Limb (tissue), 2 donors: ENCODE measurements at regions not wholly inside any gene's neighbourhood (a gene's known extent, or its start where the extent isn't known, plus 50 kb on each side); places are given as distances from the start of the nearest gene placed in this dataset.

ENCODE experiments used
- DNase-seq, 2 donors: peaks; one replicate each; pipeline ENCODE4 v3.0.0-alpha.2; 2016; ENCODE audit errors: extremely low spot score in 2 of 2

DNA sequence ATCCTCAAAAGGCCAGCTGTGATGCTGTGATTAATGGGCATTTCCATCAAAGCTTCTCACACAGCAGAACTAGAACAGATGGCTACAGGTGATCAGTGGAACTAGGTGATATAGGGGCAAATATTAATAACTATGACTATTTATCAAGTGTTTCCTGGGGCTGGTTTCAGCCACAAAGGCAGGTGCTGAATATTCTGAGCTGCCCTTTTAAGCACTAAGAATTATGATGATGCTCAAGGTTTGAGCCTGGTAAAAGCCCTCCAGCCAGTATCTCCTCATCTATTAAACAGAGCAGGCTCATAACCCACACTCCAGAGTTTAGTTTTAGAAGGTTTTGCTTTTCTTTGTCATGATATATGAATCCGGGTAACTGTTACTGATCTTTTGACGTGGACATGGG, 129.5 kb upstream of the ACP3 start:
- DNase-seq = no peak

DNA sequence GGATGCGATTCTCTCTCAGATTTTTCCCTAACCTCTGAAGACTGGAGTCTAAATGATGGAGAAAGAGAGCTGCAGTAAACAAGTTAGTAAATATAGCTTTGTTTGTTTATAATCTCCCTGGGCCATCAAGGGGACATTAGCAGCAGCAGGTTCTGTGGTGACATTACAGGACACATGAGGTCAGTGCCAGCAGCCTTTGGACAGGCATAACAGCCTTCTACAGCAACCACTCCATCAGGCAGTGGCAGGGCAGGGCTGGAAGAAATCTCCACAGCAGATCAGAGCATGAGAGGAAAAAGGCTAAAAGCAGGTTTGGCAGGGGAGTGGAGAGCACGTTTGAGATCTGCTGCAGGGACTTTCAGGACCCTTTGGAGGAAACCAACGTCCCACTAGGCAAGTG, 127.6 kb upstream of the ACP3 start:
- DNase-seq = no peak

DNA sequence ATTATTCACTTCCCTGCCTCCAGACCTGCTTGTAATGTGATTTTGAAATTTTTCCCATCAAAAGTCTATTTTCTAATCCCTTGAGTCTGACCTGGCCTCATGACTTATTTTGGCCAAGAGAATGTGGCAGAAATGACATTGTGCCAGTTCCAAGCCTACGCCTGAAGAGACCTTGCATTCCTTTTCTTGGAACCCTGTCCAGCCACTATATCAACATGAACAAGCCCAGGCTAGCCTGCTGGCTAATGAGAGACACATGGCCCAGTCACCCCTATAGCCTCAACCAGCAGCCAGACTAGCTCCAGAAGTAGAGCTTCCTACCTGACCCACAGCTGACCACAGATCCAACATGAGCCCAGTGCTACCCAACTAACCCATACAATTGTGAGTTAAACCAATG, 121.1 kb upstream of the ACP3 start:
- DNase-seq = no peak

DNA sequence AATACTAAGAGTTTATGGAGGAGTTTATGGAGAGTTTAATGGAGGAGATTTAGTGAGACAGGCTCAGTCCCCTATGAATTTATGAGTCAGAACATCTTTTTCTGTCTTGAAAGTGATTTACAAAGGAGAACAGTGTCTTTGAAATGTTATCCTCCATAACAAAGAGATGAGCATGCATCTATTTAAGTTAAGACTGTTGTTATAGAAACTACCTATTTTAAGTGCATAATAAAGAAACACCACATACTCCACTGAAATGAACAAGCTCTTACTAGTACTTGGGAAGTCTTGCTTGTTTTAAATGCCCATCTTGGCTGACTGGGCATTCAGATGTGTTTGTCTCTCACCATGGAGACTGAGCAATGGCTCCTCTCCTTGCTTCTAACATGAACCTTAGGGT, 118.7 kb upstream of the ACP3 start:
- no peak for DNase-seq

DNA sequence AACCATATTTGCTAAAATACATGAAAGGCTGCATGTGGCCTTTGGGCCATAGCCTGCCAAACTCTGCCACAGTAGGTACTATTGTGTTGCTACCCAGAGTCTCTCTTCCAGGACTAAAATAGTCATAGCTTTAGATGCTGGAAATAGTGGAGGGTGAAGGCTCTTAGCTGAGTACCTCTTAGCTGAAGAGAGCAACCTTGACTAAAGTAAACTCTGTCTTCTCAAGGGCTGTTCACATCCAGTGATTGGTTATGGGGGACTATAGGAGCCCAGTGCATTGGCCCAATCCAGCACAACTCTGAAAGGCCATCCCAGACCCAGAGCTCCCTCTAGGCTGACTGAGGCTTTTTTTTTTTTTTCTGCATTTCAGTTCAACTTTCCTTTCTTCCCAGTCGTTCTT, 117.8 kb upstream of the ACP3 start:
- no peak for DNase-seq

DNA sequence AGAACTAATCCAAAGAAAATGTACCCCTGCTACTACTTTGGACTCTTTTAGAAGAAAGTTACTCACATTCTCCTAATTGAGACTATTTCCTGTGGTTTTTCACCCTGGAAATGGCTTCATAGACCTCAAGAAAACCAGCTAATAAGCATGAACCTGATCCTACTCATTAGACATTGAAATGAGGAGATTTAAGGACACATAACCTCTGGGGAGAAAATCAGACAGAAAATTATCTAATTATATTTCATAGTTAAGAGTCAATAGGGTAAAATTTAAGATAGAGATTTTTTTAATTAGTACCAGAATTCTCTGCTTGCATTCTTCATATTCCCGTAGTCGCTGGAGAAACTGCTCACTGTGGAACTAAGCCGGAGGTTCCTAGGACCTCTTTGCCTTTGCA, 114.6 kb upstream of the ACP3 start:
- DNase-seq = no peak

DNA sequence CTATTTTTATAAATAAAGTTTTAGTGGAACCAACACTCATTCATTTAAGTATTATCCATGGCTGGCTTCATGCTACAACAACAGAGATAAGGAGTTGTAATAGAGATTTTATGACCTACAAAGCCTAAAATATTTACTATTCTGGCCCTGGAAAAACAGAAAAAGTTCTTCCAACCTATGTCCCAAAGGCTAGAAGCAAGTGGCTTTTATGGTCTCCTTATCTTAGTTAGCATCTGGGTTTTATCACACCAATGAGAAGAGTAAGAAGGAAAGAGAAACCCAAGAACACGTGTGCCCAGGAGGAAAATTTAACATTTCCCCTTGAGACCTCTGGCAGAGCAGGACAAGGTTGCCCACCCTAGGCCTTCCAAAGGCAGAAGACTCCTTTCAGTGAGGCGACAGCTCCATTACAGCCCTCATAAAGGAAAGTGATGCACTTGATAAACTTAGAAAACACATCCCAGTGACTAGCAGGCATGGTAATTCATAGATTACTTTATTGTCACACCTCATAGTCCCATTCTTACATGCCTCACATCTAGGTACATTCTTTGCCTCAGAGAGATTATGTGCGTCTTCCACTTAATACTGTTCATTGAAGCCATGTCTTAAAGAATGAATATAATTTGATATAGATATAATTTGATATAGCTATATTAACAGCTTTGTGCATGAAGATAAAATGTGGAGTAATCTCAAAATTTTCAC, 113.2 kb upstream of the ACP3 start:
- DNase-seq = no peak

DNA sequence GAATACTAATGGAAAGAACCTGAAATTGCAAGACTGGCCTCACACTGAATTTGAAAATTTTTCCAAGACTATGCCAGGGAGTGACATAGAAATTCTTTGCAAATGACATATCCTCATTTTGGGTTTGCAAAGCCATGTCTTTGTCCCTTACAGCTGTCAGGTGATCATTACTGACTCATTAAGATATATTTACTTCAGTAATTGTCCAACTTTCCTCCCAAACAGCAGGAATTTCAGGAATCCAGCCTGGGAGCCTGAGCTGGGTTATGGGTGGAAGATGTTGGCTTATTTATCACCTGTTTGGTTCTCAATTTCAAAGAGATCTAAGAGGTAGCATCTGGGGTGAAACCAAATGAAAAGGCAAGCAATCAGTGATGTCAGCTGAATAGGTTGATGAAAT, 111.6 kb upstream of the ACP3 start:
- DNase-seq = no peak

DNA sequence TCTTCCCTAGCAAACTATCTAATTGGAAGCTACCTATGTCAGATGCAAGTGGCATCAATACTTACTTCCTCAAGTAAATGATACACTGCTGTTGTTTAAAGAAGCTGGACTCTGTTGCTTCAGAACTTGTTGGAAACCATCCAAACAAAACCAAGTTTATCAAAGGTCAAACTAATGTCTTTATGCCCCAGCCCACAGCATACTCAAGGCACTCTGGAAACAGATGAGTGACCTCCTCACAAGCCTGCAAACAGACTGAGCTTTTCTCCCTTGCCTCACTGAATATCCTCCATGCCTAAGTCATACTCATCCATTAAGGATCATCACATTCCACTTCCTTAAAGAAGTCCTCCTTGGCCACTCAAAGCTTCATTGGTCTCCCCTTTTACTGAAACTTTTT, 107.4 kb upstream of the ACP3 start:
- no peak for DNase-seq

DNA sequence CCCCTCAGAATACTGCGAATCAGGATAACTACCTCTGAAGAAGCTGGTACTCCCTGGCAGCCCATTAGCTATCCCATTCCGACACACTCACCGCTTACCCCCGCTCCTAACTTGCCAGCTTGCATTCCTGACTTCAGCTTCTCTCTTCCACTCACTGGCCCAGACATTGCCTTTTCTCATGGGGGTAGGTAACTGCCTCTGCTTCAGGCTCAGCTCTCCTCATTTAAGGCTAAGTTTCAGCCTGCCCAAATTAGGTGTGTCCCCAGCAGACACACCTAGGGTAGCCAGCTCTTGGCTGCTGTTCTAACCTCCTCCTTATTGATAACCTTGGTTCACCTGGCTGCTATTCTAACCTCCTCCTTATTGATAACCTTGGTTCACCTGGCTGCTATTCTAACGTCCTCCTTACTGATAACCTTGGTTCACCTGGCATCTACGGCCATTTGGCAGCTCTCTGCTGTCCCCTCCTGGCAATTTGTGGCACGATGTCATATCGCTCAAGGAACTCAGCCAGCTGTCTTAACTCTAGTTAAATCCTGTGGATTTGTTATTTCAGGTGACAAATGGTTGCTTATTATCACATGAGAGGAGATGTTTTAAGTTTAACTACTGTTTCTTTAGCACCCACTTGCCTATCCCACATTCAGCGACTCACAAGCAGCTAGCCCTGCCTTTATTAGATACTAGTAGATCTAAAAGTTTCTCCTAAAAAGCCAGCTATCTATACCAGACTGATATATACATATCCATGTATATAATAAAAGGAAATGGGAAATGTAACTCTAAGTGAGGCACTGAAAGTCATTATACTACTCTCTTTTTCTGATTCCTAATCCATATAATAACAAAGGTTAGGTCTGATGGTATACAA, 106.5 kb upstream of the ACP3 start:
- DNase-seq = no peak

DNA sequence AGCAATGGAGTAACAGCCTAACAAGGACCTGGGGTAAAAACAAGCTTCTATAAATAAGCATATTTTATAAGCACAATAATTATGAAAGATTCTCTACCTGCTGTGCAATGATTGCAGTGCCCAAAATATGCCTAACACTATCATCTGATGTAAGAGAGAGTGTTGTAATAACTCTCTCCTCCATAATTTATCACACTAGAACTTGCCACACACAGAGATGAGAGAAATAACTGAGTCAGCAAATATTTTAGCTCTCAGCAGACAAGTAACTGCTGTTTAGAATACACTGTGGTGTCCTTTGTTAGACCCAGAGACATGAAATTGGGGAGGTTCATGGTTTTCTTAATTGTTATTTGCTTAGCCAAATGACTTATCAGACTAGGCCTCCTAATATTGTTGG, 105.3 kb upstream of the ACP3 start:
- no peak for DNase-seq

DNA sequence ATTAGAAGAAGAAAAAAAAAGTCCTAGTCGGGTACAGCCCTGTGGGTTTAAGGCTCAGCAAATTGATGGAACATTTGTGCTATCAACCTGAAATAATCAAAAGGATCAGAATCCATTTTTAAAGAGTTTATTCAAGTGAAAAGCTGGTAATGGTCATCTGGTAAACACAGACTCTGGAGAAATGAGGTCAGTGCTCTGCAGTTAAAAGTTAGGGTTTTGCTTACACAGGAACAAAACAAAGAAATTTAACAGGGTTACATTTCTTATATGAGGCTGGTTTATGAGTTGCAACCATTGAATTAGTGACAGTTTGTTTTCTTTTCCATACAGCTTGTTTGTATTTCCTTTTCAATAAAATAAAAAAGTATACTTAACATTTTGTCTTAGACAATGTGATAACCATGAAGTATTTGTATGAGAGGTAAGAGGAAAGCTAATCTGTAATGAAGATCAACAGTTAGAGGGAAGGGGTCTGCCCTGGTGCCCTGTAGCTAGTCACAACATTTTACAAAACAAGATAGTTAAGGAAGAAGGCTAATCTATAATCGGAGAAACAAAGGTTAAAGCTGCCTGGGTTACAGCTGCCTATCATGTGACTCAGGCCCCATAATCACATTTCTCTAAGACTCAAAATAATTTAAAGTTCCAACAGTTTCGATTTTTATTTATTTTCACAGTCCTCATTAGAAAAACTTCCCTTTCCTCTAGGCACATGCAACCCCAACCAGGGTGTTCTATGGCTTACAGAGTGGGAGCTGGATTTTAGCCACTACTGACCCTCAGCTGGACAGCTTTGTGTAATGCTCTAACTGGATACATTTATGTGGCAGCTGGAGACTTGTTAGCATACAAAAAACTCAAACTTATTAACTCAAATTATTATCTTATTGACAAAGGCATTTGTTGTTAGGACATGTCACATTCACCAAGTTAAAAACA, 98.1 kb upstream of the ACP3 start:
- DNase-seq = no peak

DNA sequence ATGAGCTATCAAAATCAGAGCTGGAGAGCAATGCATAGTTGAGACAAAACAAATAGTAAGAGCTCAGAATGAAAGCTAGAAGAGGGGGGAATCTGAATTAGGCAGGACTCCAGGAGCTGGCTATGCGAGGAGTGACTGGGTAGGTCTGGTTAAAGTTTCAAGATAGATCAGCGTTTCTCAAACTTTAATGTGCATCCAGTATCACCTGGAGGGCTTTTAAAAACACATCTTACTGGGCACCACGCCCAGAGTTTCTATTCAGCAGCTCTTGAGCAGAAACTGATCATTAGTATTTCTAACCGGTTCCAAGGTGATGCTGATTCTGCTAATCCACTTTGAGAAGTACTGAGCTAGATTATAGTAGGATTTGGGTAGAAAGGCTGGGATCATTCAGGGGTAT, 96.2 kb upstream of the ACP3 start:
- no peak for DNase-seq

DNA sequence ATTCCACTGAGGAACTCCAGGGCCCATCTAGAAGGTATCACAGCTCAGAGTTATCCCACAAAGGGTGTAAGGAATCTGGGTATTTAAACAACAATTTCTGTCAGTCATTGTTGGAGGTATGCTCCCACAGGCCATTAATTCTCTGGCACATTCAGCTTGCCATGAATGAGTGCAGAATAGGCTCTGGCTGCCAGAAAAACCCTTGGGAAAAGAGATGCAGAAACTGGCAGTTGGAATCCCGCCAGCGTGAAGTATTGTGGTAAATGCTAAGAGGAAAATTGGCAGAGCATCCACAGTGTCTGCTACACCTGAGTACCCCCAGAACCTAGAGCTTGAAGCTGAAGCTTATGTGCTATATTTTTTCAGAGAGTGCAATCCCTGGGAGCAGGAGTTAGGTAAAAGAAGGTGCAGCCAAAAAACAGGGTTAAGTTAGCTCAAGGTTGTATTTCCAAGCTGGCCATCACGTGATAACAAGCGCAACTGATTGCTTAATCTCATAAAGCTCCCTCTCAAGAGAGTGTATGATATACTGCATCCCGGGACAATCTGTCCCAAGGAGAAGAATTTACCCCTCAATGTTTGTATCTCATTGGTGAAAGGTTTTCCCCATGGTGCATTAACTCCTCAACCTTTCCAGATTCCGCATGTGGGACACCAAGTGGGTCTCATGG, 94.2 kb upstream of the ACP3 start:
- DNase-seq = peak in 1 of 2 donors; percentile 49

DNA sequence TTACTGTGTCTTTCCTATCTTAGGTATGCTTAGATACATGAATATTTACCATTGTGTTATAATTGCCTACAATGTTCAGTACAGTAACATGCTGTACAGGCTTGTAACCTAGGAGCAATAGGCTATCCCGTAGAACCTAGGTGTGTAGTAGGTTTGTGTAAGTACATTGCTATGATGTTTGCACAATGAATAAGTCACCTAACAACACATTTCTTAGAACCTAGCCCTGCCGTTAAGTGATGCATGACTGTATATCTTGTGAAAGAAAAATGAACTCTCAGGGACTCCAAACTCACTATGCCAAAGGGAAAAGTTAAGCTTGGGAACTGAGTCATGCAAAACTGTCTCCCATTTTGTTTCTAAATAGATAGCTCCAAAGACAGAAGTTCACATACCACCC, 91.5 kb upstream of the ACP3 start:
- no peak for DNase-seq

DNA sequence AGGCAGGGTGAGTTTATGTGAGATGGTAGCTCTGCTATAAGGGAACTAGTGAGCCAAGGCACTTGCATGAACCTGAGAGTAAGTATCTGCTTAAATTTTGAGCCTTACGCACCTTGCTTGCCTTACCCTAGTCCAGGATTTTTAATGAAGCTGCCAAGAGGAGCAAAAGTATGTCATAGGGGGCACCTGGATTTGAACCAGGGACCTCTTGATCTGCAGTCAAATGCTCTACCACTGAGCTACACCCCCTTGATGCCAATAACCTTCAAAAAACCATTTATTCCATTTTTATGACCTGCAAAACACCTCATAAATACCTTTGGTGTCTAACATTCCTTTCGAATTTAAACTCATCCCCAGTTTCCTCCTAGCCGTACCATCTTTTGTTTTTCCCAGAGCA, 88.3 kb upstream of the ACP3 start:
- DNase-seq = no peak

DNA sequence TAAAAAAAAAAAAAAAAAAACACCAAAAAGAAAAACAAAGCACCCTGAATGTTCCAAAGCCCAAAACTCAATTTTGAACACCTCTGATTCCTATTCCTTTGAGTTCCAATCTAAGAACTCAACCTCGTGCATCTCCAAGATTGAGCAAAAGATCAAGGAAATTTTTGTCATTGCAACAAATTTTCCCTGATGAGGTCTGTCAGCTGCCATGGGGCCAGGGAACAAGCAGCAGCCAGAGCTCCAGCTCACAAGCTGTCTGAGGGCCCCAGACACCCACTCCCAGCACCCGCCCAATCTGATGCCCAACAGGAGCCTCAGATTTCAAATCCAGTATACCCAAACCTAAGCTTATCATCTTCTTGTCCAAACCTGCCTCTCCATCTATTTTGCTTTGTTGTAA, 87.6 kb upstream of the ACP3 start:
- DNase-seq = no peak

DNA sequence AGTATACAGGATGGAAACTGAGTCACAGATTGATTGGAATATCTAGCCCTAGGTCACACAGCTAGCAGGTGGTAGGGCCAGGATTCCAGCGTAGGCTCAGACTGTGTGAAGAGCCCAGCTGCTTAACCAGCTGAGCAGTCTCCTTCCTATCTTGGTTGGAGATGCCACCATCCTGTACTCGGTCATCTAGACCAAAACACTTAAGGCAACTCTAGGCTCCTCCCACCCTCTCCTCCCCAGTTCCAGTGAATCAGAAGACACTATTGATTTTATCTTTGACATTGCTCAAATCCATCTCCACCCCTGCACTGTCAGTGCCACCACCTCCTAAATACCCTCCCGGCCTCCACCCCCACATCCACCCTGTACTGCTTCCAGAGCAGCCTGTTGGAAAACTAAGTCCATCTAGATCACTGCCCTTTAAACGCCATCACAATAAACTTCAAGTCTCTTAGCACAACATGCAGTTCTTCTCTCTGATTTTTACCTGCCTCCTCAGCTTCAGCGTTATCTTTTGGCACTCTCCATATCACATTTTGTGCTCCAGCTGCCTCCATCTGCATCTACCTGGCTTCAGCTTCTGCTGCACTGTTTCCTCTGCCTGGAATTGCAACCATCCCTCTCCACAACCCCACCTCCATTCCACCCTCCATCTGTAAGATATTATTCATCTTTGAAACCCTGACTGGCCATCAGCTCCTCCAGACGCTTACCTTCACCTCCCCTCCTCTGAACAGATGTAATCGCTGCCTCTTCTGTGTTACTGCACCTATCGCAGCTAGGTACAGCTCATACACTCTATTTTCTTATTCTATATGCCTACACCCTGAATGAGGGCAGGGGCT, 86.8 kb upstream of the ACP3 start:
- DNase-seq = no peak

DNA sequence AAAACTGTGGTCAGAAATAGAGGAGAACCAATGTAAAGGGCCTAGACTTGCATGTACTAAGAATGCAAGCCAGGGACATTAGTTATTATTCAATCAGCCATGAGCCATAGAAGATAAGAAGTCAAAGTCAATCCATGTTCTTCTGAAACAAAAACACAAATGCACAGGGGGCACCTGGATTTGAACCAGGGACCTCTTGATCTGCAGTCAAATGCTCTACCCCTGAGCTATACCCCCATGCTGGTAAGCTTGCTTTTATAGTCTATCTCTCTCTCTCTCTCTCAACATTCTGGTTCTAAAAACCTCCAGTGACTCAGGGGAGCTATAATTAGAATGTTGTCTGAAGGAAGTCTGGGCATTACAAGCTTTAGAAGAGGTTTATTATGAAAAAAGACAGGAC, 85.6 kb upstream of the ACP3 start:
- DNase-seq = peak in 1 of 2 donors; percentile 9

DNA sequence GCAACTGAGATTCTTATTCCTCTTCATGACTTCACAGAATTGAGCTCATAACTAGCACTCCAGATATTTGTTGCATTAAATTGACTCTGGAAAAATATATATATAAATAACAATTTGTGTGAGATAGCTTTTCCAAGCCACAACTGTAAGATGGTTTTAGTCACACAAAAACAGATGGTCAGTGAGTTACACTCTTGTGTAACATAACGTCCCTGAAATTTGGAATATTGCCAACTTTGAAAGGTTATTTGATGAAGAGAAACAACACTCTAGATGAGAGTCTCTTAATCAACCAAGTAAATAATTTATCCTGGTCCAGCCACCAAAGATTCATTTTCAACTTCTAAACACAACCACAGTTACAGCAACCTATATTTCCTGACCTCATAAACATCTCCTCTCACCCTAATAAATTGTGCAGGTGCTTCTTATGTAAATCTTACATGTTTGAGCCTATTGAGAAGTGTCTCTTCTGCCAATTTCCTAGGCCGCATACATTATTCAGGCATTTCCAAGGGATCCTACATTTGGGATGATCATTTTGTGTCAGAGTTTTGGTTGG, 84.9 kb upstream of the ACP3 start:
- no peak for DNase-seq
